SK-N-SH (cell line): ENCODE measurements at regions not wholly inside any gene's neighbourhood (a gene's known extent, or its start where the extent isn't known, plus 50 kb on each side); places are given as distances from the start of the nearest gene placed in this dataset.

Experiments
- CTCF ChIA-PET: fragments of 300-600, 350-600 bp; formaldehyde crosslinking; extraction: SDS; loops from one replicate; lab custom pipeline; 2021; lab: Yijun Ruan, JAX
- POLR2A ChIA-PET: fragments of 350-600 bp; sonication (Branson Sonifier 250); formaldehyde crosslinking; extraction: SDS; loops from one replicate; lab custom pipeline; 2020; ENCODE audit warnings: antibody characterized with exemption, inconsistent platforms; lab: Yijun Ruan, JAX
- DNase-seq: peaks from one replicate; pipeline ENCODE4 v3.0.0; 2012
- H2AFZ ChIP-seq: fragments of 200-600 bp; sonication (generic); 2 replicates; pipeline ENCODE4 v1.8.1; 2016; ENCODE audit warnings: antibody characterized with exemption, mild to moderate bottlenecking, low read depth
- H3F3A ChIP-seq: fragments of 200-600 bp; sonication (generic); replicated peaks from 2 replicates; pipeline ENCODE3; 2016; ENCODE audit warnings: antibody characterized with exemption, mild to moderate bottlenecking; ENCODE audit not compliant: insufficient read depth
- H3K27ac ChIP-seq, 2 experiments: fragments of 200-500 bp in 1 of 2; fragments of 200-600 bp in 1 of 2; sonication (Bioruptor generic) in 1 of 2; sonication (generic), shearing (Covaris generic) in 1 of 2; 2 replicates each; pipeline versions ENCODE4 v1.5.1 to v1.6.1; 2014 to 2016; ENCODE audit warnings: low read depth in 2 of 2, inconsistent platforms in 1 of 2, low read length in 1 of 2, mild to moderate bottlenecking in 1 of 2, mixed read lengths in 1 of 2
- H3K27me3 ChIP-seq: fragments of 200-600 bp; sonication (generic), shearing (Covaris generic); 2 replicates; pipeline ENCODE4 v1.6.1; 2016; ENCODE audit warnings: mixed run types; ENCODE audit not compliant: insufficient read depth
- H3K36me3 ChIP-seq, 2 experiments: fragments of 200-500 bp in 1 of 2; fragments of 200-600 bp in 1 of 2; sonication (Bioruptor generic) in 1 of 2; sonication (generic) in 1 of 2; replicated peaks in 1 of 2; 2 replicates each; pipeline versions ENCODE3 to v1.5.1; 2014 to 2016; ENCODE audit warnings: low read length in 1 of 2, mild to moderate bottlenecking in 1 of 2; ENCODE audit not compliant: insufficient read depth in 2 of 2, control insufficient read depth in 1 of 2
- H3K4me1 ChIP-seq, 2 experiments: fragments of 200-500 bp in 1 of 2; fragments of 200-600 bp in 1 of 2; sonication (Bioruptor generic) in 1 of 2; sonication (generic), shearing (Covaris generic) in 1 of 2; 2 replicates each; pipeline versions ENCODE4 v1.5.1 to v1.6.1; 2014 to 2016; ENCODE audit warnings: low read depth in 1 of 2, low read length in 1 of 2, mixed run types in 1 of 2; ENCODE audit not compliant: insufficient read depth in 2 of 2, control insufficient read depth in 1 of 2
- H3K4me2 ChIP-seq: fragments of 200-600 bp; sonication (generic), shearing (Covaris generic); 2 replicates; pipeline ENCODE4 v1.6.1; 2017; ENCODE audit warnings: mixed run types
- H3K4me3 ChIP-seq, 2 experiments: fragments of 200-500 bp in 1 of 2; fragments of 200-600 bp in 1 of 2; sonication (Bioruptor generic) in 1 of 2; sonication (generic), shearing (Covaris generic) in 1 of 2; 2 replicates each; pipeline versions ENCODE4 v1.5.1 to v1.8.1; 2014 to 2016; ENCODE audit warnings: low read depth in 2 of 2, inconsistent platforms in 1 of 2, low read length in 1 of 2, mild to moderate bottlenecking in 1 of 2, mixed read lengths in 1 of 2, moderate library complexity in 1 of 2
- H3K79me2 ChIP-seq: fragments of 200-600 bp; sonication (generic); 2 replicates; pipeline ENCODE4 v1.8.1; 2017; ENCODE audit warnings: mild to moderate bottlenecking; ENCODE audit not compliant: insufficient read depth
- H3K9ac ChIP-seq: fragments of 200-600 bp; sonication (generic); 2 replicates; pipeline ENCODE4 v1.6.1; 2017; ENCODE audit warnings: mixed run types
- H3K9me2 ChIP-seq: fragments of 200-600 bp; sonication (generic); 2 replicates; pipeline ENCODE4 v1.6.1; 2017; ENCODE audit warnings: mixed run types
- H3K9me3 ChIP-seq: fragments of 200-600 bp; sonication (generic); 2 replicates; pipeline ENCODE4 v1.6.1; 2017; ENCODE audit warnings: mixed run types, mild to moderate bottlenecking, moderate library complexity
- H4K20me1 ChIP-seq: fragments of 200-600 bp; sonication (generic); 2 replicates; pipeline ENCODE4 v1.6.1; 2017; ENCODE audit warnings: mild to moderate bottlenecking, mixed run types; ENCODE audit not compliant: insufficient read depth
- EP300 ChIP-seq, 2 experiments: IDR thresholded peaks; 2 replicates each; pipeline versions ENCODE4 v1.4.0 to v1.6.1; 2012; ENCODE audit warnings: borderline replicate concordance in 1 of 2, low read depth in 1 of 2, low read length in 1 of 2
- EZH2phosphoT487 ChIP-seq: fragments of 200-600 bp; sonication (generic); IDR thresholded peaks from 2 replicates; pipeline ENCODE4 v1.6.1; 2017; ENCODE audit warnings: low read depth, mixed run types, mild to moderate bottlenecking, antibody characterized with exemption, moderate library complexity, borderline replicate concordance
- FOSL2 ChIP-seq: IDR thresholded peaks from 2 replicates; pipeline ENCODE4 v1.4.0; 2012; ENCODE audit warnings: low read depth, mild to moderate bottlenecking, moderate library complexity, borderline replicate concordance
- FOXJ3 ChIP-seq: sonication (generic); formaldehyde crosslinking; IDR thresholded peaks from 2 replicates; pipeline ENCODE4 v1.5.1; 2020; ENCODE audit warnings: mild to moderate bottlenecking, missing genetic modification reagents
- GATA2 ChIP-seq: sonication (generic); formaldehyde crosslinking; IDR thresholded peaks from 2 replicates; pipeline ENCODE4 v1.5.0; 2020; ENCODE audit warnings: mild to moderate bottlenecking, missing genetic modification reagents
- JUND ChIP-seq: IDR thresholded peaks from 2 replicates; pipeline ENCODE4 v1.4.0; 2012
- MXI1 ChIP-seq: IDR thresholded peaks from 2 replicates; pipeline ENCODE4 v1.6.1; 2012; ENCODE audit warnings: mild to moderate bottlenecking, low read depth, low read length, improper control_type of control experiment
- NFIC ChIP-seq: IDR thresholded peaks from 2 replicates; pipeline ENCODE4 v1.4.0; 2012; ENCODE audit warnings: borderline replicate concordance
- NRF1 ChIP-seq: IDR thresholded peaks from 2 replicates; pipeline ENCODE4 v1.6.1; 2012; ENCODE audit warnings: low read depth, mild to moderate bottlenecking, low read length
- POLR2AphosphoS5 ChIP-seq: IDR thresholded peaks from 2 replicates; pipeline ENCODE4 v1.6.1; 2012; ENCODE audit warnings: low read depth, low read length
- RAD21 ChIP-seq: IDR thresholded peaks from 2 replicates; pipeline ENCODE4 v1.6.1; 2012; ENCODE audit warnings: mild to moderate bottlenecking, low read length
- SIN3A ChIP-seq: IDR thresholded peaks from 2 replicates; pipeline ENCODE4 v1.6.1; 2012; ENCODE audit warnings: low read depth, mild to moderate bottlenecking, low read length, moderate library complexity, borderline replicate concordance
- TAF1 ChIP-seq: IDR thresholded peaks from 2 replicates; pipeline ENCODE4 v1.6.1; 2012; ENCODE audit warnings: low read depth, mild to moderate bottlenecking, low read length, moderate library complexity, borderline replicate concordance
- WGBS: methylation state at CpG from one replicate; pipeline ENCODE4 v1.1.6; 2017; ENCODE audit warnings: low lambda C conversion rate; 5-methylcytosine and 5-hydroxymethylcytosine counted together
- TF ChIP-seq, protein P1 (sequence below): fragments of 150-350 bp; IDR thresholded peaks from 2 replicates; pipeline ENCODE4 v1.6.1; 2016; ENCODE audit warnings: mild to moderate bottlenecking, low read depth, low read length
- TF ChIP-seq, protein P2 (sequence below): IDR thresholded peaks from 2 replicates; pipeline ENCODE4; 2012
- TF ChIP-seq, protein P3 (sequence below): IDR thresholded peaks from 2 replicates; pipeline ENCODE4 v1.6.1; 2012; ENCODE audit warnings: mild to moderate bottlenecking, low read depth, low read length, moderate library complexity
- TF ChIP-seq, protein P4 (sequence below): IDR thresholded peaks from 2 replicates; pipeline ENCODE4 v1.4.0; 2012; ENCODE audit warnings: low read depth
- TF ChIP-seq, protein P5 (sequence below): IDR thresholded peaks from 2 replicates; pipeline ENCODE4 v1.4.0; 2012; ENCODE audit warnings: low read depth, borderline replicate concordance
- TF ChIP-seq, protein P6 (sequence below): fragments of 150-350 bp; IDR thresholded peaks from 2 replicates; pipeline ENCODE4 v1.6.1; 2017; ENCODE audit warnings: antibody characterized with exemption, low read length, low read depth, borderline replicate concordance

DNA sequence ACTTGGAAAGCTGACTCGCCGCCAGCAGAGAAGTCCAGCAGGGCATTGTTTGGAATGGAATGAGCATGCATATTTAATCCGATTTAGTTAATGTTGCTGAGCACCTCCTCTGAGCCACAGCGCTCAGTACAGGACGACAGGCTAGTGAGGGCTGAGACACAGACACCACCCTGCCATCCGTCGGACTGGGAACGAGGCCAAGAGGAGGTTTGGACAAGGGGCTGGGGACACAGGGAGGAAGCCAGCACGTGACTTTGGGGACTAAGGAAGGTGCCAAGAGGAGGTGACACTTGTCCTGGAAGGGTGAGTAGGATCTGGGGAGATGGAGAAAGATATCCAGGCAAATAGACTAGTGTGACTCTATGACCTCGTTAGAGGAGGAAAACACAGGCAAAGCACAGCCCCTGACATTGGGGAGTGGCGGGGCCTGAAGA, 152.5 kb upstream of the ECI2 start:
- Histone ChIP-seq H3K9me3 (no peaks in the 10 kb centered on the region), H3K36me3 (no peaks in the 10 kb centered on the region), H3K4me3 (no peak overlapping the region), H3K4me1 (peaks cover 0 to 5% of the 10 kb centered on the region in 2 experiments; a peak in 1 of 4 replicates), H3K27ac (no peak overlapping the region), H4K20me1 (no peaks in the 10 kb centered on the region), H3K79me2 (no peaks in the 10 kb centered on the region), H3F3A (no peaks in the 10 kb centered on the region), H3K27me3 (peaks cover 5% of the 10 kb centered on the region; the same call in 1 of the 2 replicates), H3K4me2 (no peak overlapping the region), H3K9me2 (no peaks in the 10 kb centered on the region)
- peak; percentile 21 for DNase-seq
- 23% methylated on average over 11 of the region's 11 CpGs for WGBS
- POLR2A ChIA-PET, result no interaction called here
- CTCF ChIA-PET, result no interaction called here
- TF ChIP-seq, protein P1, sequence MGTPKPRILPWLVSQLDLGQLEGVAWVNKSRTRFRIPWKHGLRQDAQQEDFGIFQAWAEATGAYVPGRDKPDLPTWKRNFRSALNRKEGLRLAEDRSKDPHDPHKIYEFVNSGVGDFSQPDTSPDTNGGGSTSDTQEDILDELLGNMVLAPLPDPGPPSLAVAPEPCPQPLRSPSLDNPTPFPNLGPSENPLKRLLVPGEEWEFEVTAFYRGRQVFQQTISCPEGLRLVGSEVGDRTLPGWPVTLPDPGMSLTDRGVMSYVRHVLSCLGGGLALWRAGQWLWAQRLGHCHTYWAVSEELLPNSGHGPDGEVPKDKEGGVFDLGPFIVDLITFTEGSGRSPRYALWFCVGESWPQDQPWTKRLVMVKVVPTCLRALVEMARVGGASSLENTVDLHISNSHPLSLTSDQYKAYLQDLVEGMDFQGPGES, result no peak
- TF ChIP-seq, protein P2, sequence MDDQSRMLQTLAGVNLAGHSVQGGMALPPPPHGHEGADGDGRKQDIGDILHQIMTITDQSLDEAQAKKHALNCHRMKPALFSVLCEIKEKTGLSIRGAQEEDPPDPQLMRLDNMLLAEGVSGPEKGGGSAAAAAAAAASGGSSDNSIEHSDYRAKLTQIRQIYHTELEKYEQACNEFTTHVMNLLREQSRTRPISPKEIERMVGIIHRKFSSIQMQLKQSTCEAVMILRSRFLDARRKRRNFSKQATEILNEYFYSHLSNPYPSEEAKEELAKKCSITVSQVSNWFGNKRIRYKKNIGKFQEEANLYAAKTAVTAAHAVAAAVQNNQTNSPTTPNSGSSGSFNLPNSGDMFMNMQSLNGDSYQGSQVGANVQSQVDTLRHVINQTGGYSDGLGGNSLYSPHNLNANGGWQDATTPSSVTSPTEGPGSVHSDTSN, result no peak
- TF ChIP-seq, all 33 proteins: peak for 0
- no peak overlapping the region for H2AFZ ChIP-seq
- H3K9ac ChIP-seq, result no peak overlapping the region

DNA sequence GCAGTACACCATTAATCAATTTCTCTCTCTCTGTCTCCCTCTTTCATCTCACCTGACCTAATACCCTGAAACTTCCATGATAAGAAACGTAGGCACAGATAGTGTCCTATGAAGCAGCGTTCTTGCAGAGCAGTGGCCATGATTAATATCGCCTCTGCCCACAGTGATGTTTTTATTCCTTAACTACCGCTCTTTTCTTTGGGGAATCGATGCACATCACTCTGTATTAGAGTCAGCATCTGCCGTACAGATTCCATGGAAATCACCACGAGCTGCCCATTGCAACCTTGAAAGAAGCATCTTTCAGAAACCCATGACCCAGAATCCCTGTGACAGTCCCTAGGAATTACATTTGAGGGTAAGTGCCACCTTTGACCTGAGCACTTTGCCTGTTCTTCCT, 152.0 kb upstream of the ECI2 start:
- H3K4me1 ChIP-seq, result peaks cover 0 to 5% of the 10 kb centered on the region in 2 experiments; a peak in 1 of 4 replicates
- no peaks in the 10 kb centered on the region for H3K36me3 ChIP-seq
- no peaks in the 10 kb centered on the region for H3F3A ChIP-seq
- no peak overlapping the region for H3K27ac ChIP-seq
- H3K9me3 ChIP-seq, result no peaks in the 10 kb centered on the region
- ChIA-PET CTCF (no interaction called here), POLR2A (no interaction called here)
- H3K9ac ChIP-seq, result no peak overlapping the region
- peaks cover 8% of the 10 kb centered on the region; the same call in 1 of the 2 replicates for H3K27me3 ChIP-seq
- H4K20me1 ChIP-seq, result no peaks in the 10 kb centered on the region
- DNase-seq, result no peak
- no peaks in the 10 kb centered on the region for H3K79me2 ChIP-seq
- H3K4me2 ChIP-seq, result no peak overlapping the region
- no peaks in the 10 kb centered on the region for H3K9me2 ChIP-seq
- H3K4me3 ChIP-seq, result no peak overlapping the region
- 30% methylated on average over 6 of the region's 7 CpGs for WGBS
- H2AFZ ChIP-seq, result no peak overlapping the region
- TF ChIP-seq NFIC (no peak), EZH2phosphoT487 (no peak), SIN3A (no peak), FOSL2 (no peak), POLR2AphosphoS5 (no peak), MXI1 (no peak), RAD21 (no peak), JUND (no peak), EP300 (IDR thresholded peaks at IDR 0.05; ENCODE audit: borderline replicate concordance in 1 of 2, low read depth in 1 of 2, low read length in 1 of 2) (no peak), TAF1 (no peak), NRF1 (no peak), FOXJ3 (no peak), GATA2 (CRISPR knock-in tag) (no peak)
- TF ChIP-seq, protein P3, sequence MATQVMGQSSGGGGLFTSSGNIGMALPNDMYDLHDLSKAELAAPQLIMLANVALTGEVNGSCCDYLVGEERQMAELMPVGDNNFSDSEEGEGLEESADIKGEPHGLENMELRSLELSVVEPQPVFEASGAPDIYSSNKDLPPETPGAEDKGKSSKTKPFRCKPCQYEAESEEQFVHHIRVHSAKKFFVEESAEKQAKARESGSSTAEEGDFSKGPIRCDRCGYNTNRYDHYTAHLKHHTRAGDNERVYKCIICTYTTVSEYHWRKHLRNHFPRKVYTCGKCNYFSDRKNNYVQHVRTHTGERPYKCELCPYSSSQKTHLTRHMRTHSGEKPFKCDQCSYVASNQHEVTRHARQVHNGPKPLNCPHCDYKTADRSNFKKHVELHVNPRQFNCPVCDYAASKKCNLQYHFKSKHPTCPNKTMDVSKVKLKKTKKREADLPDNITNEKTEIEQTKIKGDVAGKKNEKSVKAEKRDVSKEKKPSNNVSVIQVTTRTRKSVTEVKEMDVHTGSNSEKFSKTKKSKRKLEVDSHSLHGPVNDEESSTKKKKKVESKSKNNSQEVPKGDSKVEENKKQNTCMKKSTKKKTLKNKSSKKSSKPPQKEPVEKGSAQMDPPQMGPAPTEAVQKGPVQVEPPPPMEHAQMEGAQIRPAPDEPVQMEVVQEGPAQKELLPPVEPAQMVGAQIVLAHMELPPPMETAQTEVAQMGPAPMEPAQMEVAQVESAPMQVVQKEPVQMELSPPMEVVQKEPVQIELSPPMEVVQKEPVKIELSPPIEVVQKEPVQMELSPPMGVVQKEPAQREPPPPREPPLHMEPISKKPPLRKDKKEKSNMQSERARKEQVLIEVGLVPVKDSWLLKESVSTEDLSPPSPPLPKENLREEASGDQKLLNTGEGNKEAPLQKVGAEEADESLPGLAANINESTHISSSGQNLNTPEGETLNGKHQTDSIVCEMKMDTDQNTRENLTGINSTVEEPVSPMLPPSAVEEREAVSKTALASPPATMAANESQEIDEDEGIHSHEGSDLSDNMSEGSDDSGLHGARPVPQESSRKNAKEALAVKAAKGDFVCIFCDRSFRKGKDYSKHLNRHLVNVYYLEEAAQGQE, result no peak
- TF ChIP-seq, protein P4, sequence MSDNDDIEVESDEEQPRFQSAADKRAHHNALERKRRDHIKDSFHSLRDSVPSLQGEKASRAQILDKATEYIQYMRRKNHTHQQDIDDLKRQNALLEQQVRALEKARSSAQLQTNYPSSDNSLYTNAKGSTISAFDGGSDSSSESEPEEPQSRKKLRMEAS, result no peak
- TF ChIP-seq, protein P5, sequence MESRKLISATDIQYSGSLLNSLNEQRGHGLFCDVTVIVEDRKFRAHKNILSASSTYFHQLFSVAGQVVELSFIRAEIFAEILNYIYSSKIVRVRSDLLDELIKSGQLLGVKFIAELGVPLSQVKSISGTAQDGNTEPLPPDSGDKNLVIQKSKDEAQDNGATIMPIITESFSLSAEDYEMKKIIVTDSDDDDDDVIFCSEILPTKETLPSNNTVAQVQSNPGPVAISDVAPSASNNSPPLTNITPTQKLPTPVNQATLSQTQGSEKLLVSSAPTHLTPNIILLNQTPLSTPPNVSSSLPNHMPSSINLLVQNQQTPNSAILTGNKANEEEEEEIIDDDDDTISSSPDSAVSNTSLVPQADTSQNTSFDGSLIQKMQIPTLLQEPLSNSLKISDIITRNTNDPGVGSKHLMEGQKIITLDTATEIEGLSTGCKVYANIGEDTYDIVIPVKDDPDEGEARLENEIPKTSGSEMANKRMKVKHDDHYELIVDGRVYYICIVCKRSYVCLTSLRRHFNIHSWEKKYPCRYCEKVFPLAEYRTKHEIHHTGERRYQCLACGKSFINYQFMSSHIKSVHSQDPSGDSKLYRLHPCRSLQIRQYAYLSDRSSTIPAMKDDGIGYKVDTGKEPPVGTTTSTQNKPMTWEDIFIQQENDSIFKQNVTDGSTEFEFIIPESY, result no peak
- TF ChIP-seq, protein P6, sequence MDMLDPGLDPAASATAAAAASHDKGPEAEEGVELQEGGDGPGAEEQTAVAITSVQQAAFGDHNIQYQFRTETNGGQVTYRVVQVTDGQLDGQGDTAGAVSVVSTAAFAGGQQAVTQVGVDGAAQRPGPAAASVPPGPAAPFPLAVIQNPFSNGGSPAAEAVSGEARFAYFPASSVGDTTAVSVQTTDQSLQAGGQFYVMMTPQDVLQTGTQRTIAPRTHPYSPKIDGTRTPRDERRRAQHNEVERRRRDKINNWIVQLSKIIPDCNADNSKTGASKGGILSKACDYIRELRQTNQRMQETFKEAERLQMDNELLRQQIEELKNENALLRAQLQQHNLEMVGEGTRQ, result no peak
